DMS 273 treated with DMSO at 0.1 percent for 48 hours (cell line): ENCODE measurements at regions not wholly inside any gene's neighbourhood (a gene's known extent, or its start where the extent isn't known, plus 50 kb on each side); places are given as distances from the start of the nearest gene placed in this dataset.

Experiments used
- DNase-seq: peaks from one replicate; lab custom pipeline; 2025; lab: John Stamatoyannopoulos, UW

DNA sequence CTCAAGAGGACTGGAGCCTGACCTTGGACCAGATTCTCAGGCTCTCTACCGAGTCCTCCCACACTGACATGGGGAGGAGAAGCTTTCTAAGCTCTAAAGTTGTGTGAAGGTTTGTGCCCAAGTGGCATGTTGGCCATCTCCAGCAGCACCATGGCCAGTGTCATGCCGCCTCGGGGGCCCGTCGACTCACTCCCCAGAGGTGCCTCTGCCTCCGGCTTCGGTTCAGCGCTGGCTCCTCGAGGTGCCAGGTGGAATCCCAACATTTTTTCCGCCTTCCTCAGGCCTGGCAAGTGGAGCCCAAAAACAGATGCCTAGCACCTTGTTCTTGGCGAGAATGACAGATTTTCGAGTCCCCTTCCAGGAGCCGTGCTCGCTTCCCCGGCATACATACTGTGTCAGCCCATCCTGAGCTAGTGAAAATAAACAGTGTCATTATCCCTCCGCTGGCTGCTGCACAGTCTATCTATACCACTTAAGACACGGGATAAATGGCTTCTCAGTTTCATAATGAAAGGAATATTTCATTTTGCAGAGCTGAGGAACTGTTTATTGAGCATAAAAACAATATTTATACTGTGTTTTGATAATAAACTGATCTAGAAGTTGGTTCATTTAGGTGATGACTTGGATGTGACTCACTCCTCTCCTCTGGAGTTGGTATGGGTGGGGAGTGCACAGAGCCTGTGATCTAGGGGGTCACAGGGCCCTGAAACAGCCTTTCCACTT is 328.5 kb upstream of the TLE3 start:
- DNase-seq, result no peak

DNA sequence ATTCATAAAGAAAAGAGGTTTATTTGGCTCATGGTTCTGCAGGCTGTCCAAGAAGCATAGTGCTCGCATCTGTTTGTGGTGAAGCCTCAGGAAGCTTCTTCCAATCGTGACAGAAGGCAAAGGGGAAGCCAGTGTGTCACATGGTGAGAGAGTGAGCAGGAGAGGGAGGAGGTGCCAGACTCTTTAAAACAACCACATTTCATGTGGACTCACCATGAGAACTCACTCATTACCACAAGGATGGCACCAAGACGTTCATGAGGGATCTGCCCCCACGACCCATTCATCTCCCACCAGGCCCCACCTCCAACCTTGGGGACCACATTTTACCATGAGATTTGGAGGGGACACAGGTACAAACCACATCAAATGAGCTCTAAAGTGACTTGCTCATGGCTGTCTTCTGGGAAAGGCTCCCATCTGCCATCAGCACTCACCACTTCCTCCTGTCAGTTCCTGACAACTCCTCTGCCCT is 327.3 kb upstream of the TLE3 start:
- DNase-seq, result no peak

DNA sequence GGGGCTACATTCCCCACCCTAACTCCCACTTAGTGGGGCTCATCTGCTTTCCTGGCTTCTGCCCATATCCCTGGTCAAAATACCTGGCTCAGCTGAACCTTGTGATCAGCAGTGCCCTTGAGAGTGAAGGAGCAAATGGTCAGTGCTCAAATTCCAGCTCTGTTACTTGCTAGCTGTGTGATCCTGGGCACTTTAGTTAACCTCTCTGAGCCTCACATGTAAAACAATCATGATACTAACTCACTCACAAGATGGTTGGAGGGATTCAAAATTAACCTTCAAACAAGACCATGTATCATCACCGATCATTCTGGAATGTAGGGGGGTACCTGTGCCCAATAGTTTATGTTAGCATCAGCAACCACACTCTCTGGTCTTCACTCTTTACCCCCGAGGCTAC is 325.6 kb upstream of the TLE3 start:
- no peak for DNase-seq

DNA sequence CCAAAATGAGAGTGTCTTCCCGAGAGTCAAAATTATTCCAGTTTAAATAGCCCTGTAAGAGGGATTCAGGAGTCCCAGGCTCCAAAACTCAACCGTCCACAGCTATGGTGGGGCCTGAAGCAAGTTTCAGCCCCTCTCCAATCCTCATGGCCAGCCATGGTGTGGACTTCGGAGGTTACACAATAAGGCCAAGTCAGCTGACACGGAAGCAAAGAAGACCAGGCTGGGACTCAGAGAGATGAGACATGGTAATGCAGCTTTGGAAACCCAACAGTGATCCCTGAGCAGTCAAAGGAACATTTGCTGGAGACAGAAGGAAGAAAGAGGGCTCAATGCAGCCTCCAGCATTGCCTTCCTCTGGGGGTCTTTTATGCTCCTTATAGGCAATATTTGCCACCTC is 324.6 kb upstream of the TLE3 start:
- no peak for DNase-seq

DNA sequence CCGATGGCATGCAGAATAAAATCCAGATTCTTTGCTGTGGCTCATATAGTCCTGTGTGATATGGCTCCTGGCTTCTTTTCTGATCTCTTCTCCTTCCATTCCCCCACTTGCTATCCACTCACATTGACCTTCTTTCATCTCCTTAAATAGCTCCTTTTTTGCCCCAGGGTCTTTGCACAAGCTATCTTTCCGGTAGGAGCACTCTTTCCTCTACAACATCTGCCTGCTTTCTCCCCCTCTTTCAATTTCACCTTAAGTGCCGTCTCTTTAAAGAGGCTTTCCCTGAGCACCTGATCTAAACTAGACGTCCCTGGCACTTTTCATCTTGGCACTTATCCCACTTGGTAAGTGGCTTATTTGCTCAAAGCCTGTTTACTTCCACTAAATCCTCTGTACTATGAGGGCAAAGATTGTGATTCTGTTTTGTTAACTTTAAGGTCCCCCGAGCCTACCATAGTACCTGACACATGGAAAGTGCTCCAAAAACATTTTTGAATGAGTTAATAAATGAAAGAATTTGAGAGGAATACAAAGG is 323.3 kb upstream of the TLE3 start:
- DNase-seq, result no peak

DNA sequence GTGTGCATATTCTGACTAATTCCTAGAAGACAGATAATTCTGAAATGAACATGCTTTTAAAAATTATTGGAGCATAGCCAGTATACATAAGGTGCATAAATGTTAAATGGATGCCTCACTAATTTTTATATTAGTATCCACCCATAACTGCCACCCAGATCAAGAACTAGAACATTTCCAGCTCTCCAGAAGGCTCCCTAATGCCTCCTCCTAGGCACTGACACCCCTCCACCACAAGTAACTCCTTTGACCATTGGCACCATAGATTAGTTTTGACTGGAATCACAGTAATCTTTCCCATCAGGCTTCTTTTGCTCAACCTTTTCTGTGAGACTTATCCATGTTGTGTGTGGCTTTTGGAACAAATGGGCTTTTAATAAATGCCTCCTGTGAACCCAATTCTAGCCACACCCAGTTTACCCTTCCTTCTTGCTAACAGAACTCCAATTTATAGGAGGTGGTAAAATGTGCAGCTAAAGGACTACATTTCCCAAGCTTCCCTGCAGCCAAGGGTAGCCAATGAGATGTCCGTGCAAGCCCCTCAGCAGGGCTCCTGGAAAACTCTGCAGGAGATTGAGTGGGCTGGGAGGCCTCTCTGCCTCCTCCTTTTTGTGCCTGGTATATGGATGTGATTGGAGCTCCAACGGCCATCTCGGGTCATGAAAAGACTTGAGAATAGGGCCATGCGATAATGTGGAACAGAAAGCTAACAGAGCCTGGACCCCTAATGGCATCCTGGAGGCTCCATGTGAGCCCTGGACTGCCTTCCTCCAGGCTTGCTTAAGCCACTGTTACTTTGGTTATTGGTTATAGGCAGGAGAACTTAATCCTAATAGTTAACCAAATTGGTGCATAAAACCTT is 322.6 kb upstream of the TLE3 start:
- no peak for DNase-seq

DNA sequence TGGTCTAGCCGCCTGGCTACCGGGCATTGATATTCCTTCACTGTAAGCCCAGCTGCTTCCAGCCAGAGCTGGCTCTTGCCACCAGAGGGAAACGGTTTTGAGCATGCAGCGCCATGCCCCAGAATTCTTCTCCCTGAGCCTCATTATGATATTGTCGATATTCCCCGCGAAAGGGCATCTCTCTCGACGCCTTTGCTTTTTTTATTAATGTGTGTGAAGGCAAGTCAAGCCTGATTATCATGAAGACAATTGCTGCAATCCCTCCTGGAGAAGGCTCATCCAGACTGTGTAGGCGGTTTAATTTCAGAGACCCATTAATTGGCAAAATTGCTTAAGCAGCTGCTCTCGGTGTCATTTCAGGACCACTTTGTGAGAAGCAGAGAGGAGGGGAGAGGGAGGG is 321.2 kb upstream of the TLE3 start:
- DNase-seq, result no peak

DNA sequence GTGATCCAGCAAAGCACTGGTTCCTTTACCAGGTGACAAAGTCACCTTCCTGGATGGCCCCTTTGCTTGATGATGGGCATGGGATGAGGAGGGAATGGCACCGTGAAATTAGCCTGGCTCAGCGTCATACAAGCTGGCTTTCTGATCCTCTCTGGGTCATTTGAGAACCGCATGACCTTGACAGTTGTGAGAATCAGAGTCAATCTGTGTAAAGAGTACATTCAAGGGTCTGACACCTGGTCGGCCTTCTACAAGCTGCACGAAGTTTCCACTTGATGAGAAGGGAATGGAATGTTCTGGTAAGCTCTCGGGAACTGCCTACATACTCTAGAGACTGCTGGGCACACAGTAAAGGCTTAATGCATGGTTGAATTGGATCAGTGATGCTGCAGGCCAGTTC is 319.8 kb upstream of the TLE3 start:
- no peak for DNase-seq

DNA sequence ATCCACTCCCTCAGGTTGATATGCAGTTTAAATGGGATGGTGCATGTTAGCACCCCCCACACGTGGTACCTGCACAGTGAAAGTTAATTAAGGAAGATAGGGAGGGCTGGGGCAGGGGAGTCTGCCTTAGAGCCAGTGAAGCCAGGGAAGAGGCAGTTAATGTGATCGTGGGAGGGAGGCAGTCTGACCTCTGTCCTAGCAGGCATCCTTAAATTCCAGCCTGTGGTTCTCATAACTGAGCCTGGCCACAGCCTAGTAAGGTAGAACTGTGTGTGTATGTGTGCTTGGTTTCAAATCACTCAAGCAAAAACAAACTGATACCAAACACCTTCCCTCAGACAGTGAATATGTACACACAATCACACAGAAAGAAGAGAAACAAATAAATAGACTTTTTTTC is 319.1 kb upstream of the TLE3 start:
- no peak for DNase-seq

DNA sequence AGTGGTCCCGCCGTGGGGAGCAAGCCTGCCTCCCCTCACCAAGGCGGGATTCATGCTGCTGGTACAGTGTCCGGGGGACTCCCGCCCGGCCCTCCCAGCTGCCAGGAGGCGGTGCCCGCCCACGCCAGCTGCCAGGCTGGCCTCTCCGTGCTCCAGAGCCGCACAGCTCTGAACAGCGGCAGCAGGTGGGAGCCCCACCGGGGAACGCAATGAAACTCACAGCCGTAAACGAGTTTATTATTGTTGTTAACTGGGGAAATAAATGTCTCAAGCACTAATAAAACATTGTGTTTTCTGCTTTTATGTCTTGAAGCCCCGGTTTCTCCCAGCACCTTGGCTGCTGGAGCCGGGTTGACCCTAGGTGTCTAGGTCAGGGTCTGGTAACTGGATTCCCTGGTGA is 317.7 kb upstream of the TLE3 start:
- no peak for DNase-seq

DNA sequence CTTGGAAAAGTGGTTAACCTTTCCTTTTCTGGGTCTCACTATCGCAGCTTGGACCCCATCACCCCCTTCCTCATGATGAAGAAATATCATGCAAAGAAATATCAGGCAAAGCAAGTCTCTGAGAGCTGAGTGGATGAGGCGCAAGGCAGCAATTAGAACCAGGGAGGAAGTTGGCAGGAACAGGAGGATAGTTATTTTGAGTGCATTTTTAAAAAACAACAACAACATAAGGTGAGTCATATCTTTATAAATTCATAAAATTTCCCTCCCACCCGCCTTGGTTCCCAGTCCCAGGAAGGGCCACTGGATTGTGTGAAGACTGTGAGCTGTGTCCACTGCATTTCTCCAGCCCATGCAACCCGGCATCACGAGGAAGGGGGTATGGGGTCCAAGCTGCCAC is 316.9 kb upstream of the TLE3 start:
- DNase-seq, result no peak

DNA sequence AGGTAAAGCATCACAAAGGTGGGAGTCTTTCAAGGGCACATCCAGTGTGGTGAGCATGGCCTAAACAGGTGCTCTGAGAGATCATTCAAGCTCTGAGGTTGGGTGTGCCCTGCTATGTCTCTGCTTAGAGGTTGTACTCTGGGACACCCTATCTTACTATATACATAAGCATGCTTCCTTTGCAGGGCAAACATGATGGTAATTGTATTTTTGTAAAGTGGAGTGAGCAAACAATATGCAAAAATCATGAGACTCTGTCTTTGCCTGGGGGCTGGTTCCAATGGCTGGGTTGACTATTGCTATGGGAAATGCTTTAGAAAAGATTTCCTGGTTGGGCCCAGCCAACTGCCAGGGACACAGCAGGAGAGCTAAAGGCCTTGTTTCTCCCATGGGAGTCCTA is 315.1 kb upstream of the TLE3 start:
- DNase-seq, result no peak

DNA sequence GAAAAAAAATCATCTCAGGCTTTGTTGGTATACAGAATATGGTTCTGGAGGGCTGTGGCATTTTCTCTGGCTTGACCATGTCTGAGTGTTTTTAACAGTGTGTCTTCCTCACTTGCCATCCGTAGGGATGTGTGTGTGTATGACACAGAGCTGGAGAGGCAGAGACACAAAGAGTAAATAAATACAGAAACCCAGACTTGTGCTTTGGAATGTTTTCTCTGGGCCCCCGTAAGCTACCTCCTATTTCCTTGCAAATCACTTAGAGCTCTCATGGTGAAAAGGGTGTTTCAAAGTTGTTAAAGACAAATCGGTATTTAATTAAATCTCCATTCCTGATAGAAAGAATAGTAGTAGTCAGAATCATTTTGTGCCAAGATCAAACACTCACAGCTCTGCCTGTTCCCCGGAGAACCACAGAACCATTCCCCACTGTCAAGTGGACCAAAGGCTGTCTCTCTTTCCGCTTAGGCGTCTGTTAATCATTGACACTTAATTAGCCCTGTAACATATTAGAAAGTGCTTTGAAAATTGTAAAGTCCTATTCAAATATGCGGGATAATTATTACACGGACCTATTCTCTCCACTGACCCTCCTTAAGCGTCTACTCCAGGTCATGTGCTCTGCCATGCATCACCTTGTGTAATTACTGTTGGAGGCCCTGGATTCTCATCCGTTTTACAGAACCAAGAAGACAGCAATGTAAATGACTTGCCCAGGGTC is 313.6 kb upstream of the TLE3 start:
- DNase-seq, result no peak

DNA sequence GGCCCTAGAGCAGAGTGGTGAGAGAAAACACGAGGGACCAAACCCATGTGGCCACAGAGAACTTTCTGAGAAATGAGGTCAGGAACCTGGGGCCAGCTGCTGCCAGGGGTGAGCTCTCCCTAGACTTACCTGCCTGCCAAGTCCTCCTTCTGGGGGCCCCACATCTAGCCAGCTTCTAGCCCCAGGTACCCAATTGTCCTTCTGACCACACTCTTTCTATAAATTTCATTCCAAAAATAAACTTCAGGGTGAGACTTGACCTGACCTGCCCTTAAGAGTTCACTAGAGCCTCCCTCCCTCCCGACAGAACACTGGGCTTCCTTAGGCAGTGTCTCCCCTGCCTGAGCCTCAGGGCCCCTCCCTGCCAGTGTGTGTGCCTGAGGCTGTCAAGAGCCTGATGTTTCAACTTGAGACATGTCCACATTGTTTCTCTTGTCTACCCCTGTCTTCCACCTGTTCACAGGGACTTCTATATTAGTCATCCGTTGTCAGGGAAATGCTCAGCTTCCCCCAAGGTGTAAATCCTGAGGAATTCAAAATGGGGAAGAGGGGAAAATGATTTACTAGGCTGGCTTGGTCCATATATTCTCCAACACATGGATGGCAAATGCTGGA is 312.8 kb upstream of the TLE3 start:
- no peak for DNase-seq

DNA sequence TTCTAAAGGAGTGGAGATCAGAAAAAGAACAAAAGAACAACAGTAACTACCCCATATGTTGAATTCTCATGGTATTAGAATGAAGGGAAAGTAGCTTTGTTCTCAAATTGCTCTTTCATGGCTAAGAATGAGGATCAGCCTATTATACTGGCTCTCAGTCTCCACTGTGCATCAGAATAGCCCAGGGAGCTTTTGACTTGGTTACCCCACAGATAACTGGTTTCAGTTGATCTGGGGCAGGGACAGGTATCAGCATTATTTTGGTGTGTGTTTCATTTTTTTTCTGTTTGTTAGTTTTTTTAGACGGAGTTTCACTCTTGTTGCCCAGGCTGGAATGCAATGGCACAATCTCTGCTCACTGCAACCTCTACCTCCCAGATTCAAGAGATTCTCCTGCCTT is 311.7 kb upstream of the TLE3 start:
- no peak for DNase-seq

DNA sequence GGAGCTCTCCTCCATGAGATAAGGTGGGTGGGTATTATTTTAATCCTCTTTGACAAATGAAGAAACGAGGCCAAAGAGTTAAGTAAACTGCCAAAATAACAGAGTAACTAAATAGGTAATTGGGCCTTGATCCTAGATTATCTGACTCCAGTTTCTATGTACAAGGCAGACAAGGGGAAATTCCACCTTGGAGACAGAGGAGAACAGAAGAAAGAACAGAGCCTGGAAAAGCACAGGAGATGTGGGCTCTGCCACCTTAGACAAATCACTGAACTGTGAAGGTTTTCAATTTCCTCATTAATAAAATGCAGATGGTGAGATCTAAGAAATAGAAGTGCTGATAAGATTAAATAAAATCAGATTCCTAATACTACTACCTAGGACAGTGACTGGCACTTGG is 310.2 kb upstream of the TLE3 start:
- no peak for DNase-seq

DNA sequence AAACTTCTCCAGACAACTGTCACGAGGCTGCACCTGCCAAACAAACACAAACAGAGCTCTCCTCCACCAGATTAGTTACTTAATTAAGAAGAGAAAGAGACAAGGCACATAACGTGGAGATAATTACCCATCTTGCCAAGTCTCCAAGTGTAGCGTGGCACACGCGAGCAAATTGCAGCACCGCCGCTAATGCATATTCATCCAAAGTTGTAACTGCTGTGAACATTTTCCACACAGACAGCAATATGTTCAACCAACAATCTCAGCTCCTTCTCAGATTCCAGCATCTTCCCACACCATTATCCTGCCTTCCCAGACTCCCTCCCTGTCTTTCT is 309.6 kb upstream of the TLE3 start:
- no peak for DNase-seq

DNA sequence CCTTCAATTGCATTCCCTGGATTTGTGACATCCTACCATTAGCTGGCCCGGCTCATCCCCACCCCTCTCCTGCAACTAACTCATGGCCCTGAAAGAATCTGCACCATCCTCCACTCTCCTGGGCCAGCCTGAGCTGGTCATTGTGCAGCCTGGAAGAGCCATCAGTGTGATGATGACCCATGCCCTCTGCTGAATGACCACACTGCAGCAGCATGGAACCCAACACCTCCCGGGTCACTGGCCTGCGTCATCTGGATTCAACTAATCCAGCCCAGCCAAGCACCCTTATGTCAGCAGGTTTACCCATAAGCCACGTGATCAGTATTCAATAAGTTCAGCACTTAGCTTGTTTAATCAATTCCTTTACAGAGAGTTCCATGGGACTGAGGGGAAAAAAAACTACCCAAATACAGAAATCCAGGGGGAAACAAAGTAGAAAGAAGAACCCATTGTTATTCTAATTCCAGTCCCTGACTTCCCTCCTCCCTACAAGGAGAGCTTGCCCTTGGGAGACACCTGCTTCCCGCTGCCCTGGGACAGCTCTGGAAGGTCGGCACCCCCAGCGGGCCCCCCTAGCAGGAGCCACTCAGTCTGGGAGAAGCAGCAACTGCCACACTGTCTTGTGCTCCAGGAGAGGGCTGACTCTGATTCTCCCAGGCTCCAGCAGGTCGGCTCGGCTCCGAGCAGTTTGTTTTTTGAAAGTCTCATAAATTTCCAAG is 309.1 kb upstream of the TLE3 start:
- no peak for DNase-seq

DNA sequence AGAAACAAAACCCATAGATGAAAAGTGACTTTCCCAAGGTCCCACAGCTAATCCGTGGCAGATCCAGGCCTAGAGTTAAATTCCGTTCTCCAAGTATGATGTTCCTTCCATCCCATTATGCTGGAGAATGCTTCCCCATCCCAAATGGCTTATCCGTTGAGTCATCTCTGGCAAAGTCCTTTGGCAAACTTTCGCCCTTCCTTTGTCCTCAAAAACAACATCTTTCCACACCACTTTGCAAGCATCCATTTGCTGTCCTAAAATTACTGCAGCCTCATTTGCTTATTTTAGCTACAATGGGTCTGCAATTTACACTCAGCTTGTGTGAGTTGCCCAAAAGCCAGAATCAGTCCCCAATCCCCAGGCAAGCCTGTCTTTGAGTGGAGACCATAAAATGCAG is 304.0 kb upstream of the TLE3 start:
- no peak for DNase-seq

DNA sequence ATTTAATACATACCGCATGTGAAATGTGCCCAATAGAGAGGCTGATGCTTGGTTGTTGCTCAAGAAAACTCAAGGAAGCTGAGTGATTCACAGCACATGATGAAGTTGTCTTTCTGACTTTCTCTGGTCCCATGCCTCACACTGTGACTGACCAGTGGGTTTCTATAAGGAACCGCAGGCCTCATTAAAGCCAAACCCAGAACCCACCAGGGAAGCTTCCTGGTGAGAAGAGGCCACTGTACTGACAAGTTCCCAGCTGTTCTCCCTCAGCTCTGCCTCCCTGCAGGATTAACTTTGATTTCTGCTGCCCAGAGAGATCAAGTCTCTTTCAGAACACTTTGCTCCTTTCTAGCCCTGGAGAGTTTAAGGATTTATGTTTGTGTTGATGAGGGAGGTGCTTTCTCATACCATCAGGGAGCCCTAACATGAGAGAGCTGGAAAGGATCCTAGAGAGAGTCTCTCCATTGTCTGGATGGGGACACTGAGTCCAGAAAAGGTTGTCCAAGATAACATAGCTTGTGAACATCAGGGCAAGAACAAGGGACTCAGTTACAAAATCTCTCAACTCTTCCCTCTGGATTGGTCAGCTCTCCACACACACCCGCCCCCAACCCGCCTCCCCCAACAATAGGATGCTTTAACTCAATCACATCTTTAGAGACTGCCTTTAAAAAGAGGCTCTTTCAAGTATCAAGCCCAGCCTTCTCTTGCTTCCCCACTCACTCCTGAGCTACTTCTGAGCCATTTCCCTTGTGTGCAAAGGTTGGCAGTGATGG is 303.2 kb upstream of the TLE3 start:
- DNase-seq, result no peak

DNA sequence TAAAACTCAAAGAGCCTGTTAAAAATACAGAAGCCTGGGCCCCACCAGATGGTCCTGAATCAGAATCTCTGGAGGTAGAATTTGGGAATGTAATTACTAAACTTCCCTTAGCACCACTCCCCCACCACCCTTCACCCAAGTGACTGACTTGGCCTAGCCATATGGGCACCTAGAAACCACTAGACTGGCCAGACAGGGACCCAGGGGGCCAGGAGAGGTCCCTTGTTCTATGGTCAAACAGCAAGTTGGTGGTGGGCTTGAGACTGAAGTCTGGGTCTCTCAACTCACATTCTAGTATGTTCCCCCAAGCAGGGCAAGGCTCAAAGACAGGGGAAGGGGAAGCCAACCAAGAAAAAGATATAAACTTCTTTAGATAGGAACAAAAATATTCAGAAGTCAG is 301.5 kb upstream of the TLE3 start:
- DNase-seq, result no peak
